SIG-M5 treated with dmso at 0.1 percent for 504 hours (cell line): ENCODE measurements at regions not wholly inside any gene's neighbourhood (a gene's known extent, or its start where the extent isn't known, plus 50 kb on each side); places are given as distances from the start of the nearest gene placed in this dataset.

ENCODE experiments used
- DNase-seq: peaks from one replicate; lab custom pipeline; 2025; ENCODE audit not compliant: unreplicated experiment; lab: John Stamatoyannopoulos, UW

DNA sequence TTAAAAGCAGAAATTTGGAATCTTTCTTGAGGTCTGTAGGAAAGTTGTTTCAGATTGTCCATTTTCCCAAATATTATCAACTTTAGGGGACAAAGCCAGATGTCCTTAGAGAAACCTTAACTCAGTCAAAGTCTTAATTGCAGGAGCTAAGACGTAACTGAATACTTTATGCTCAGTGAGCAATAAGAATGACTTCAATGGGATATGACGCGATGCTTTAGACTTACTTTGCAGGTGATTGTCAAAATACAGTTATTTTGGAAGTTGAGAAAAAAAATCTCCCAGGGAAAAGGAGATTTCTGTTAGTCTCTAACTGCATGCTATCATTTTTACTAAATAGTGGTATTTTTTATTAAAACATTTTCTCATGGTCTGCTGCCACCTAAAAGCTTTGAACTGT lies 750.9 kb upstream of the STXBP6 start:
- DNase-seq = no peak

DNA sequence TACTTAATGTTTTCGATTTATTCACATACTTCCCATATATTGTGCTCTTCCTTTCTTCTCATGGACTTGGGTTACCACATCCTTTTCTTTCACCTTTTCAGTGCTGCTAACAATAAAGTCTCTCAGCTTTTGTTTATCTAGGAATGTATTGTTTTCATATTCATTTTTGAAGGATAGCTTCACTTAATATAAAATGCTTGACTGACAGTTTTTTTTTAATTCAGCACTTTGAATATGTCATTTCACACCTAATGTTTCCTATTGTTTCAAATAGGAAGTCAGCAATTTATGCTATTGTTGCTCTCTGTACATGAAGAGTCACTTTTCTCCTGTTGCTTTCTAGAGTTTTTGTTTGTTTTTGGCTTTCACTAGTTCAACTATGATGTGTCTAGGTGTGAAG lies 738.3 kb upstream of the STXBP6 start:
- no peak for DNase-seq

DNA sequence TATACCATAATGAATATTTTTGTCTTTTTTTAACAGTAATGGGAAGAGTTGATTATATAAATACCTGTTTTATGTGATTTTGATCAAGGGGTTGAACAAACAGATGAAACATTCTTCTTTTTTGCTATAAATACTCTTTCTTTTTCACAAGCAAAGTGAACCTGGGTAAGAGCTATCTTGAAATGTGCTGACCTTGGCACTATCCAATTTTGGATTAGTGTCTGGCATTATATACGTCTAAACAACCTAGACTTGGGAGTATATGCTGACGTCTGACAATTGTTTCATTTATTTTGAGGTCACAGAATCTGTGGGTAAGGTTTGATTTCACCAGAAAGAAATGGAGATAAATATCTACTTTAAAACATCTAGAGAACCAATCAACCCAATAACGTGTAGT lies 716.0 kb upstream of the STXBP6 start:
- no peak for DNase-seq

DNA sequence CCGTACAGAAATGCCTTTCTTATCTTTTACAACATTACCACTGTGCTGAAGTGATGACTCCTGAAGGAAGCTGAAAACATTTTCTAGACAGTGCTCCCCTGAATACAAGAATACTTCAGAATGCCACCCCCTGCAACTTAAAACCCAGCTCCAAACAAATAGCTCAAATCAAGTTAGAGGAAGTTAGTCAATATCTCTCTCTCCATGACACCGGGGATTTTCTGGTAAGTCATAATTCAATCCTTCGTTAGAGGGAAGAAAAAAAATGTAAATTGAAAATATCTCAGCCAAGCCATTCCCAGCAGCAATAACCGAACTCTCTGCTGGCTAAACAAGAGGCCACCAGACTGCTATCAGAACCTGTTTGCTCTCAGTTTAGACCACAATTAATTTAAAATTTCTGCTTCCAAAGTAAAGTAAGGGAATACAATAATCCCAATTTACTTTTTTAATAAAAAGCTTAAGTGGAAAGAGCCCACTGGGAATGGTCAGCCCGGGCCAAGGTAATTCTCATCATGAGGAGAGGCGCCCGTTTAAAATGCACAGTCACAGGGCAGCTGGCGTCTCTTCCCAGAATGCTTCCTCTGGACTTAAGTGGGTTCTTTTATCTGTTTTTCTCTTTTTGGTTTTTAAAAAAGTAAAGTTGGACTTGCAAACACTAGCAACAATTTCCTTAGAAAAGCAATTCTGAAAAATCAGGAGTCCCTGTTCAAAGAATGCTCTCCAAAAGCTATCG lies 710.1 kb upstream of the STXBP6 start:
- no peak for DNase-seq

DNA sequence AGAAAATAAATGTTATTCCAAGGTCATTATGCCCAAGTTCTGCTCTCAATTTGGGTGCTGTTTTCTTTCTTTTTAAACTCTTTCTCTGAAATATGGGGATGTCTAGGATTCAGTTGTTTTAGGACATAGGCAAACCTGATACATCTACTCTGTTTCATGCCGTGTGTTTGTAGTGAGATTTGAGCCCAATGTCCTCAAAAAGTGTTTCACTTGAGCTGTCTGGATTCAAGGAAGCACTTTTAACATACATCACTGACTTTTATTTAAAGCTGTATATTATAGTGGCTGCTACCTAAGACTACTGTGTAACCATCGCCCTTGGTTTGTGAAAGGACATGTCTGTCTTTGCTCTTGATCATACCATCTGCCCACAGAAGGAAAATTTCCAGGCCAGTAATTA lies 709.3 kb upstream of the STXBP6 start:
- no peak for DNase-seq

DNA sequence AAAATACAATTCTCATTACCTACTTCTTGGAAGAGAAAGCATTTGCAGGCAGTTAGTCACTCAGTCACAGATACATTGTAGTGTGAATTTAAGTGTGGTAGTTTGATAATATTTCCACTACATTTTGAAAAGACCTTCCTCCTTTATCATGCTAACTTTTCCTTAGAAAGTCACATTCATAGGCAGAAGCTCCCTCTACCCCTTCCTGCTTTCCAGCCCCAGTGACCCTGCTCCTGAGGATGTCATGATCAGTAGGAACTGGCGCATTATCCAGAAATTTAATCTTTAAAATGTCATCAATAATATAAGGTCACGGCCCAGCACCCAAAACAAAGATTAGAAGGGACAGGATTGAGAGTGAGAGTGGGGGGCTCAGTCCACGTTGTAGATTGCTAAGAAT lies 707.4 kb upstream of the STXBP6 start:
- DNase-seq = no peak

DNA sequence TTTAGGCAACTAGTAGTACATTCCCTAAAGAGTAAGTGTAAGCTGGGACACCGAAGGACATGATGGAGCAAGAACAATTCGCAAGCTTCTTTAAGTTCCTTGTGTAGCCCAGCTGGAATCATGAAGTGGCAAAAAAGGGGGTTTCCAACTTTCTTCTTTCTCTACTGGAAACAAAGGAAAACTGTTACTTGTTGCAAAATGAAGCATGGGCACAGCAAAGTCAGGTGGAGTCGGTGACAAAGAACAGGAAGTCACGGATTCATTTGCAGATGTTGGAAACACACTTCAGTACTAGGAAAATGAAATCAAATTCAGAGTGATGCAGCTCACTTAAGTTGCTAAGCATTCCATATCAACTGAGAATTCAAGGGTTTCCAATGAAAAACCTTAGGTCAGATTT lies 706.9 kb upstream of the STXBP6 start:
- no peak for DNase-seq

DNA sequence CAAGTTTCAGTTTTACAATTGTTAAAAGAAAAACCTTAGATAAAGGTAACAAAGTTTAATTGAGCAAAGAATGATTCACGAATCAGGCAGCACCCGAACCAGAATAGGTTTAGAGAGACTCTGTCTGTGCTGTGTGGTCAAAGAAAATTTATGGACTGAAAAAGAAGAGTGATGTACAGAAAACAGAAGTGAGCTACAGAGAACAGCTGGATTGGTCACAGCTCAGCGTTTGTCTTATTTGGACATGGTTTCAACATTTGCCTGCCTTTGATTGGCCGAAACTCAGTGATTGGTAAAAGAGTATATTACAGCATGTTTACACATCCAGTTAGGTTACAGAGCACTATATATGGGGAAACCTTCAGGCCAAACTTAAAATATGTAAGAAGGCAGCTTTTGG lies 703.2 kb upstream of the STXBP6 start:
- DNase-seq = no peak

DNA sequence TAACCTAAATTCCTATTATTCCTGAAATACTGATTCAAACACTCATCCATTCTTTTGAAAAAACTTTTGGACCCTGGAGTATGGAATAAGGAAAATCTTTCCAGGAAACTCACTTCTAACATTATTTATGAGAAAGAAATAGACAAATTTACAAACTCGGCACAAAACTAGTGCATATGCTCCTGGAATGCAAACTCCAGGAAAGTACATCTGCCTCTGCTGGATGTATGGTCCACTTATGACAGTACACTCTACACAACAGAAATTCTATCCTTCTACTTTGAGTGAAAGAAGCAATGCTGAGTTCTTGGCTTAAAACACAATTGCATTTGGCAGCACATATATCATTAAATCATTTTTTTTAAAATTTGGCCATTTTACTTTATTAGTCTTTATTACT lies 700.5 kb upstream of the STXBP6 start:
- DNase-seq = no peak
